ENCODE measurements at regions not wholly inside any gene's neighbourhood (a gene's known extent, or its start where the extent isn't known, plus 50 kb on each side); places are given as distances from the start of the nearest gene placed in this dataset.

DNA sequence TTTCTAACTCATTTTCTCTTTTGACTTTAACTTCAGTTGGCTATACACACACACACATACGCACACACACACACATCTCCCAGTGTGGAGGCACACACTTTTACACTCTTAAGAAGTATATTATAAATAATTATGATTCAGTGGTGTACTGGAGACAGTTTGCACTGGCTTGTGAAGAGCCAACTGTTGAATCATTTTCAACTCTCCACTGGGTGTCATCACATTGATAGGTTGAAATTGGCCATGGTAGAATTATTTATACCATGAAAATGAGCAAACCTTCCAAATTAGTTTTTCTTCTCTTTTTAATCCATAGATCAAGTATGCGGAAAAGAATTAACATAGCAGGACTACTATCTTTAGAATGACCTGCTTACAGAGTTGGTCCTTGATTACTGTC is 407.1 kb downstream of the BMP2 start:
- TF ChIP-seq, protein P1, sequence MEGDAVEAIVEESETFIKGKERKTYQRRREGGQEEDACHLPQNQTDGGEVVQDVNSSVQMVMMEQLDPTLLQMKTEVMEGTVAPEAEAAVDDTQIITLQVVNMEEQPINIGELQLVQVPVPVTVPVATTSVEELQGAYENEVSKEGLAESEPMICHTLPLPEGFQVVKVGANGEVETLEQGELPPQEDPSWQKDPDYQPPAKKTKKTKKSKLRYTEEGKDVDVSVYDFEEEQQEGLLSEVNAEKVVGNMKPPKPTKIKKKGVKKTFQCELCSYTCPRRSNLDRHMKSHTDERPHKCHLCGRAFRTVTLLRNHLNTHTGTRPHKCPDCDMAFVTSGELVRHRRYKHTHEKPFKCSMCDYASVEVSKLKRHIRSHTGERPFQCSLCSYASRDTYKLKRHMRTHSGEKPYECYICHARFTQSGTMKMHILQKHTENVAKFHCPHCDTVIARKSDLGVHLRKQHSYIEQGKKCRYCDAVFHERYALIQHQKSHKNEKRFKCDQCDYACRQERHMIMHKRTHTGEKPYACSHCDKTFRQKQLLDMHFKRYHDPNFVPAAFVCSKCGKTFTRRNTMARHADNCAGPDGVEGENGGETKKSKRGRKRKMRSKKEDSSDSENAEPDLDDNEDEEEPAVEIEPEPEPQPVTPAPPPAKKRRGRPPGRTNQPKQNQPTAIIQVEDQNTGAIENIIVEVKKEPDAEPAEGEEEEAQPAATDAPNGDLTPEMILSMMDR (conservative IDR thresholded peaks at IDR 0.05; ENCODE audit: low read length): no peak
- no peak for TF ChIP-seq EZH2phosphoT487 (IDR thresholded peaks at IDR 0.05; ENCODE audit: borderline replicate concordance)
